HEK293 (cell line): ENCODE measurements at regions not wholly inside any gene's neighbourhood (a gene's known extent, or its start where the extent isn't known, plus 50 kb on each side); places are given as distances from the start of the nearest gene placed in this dataset.
A peak's percentile ranks its signal among the peaks of the same experiment; 100 is the strongest.

Experiments used
- GFI1B ChIP-seq: fragments of 450-650 bp; formaldehyde crosslinking; IDR thresholded peaks from 2 replicates; pipeline ENCODE4 v1.5.1; 2016; ENCODE audit warnings: missing biosample characterization, missing genetic modification characterization
- GLIS1 ChIP-seq: fragments of 450-650 bp; formaldehyde crosslinking; IDR thresholded peaks from 2 replicates; pipeline ENCODE4 v1.5.1; 2016; ENCODE audit warnings: missing biosample characterization, missing genetic modification characterization
- KLF16 ChIP-seq: fragments of 450-650 bp; formaldehyde crosslinking; IDR thresholded peaks from 2 replicates; pipeline ENCODE4 v1.5.1; 2017; ENCODE audit warnings: missing biosample characterization, missing genetic modification characterization
- MEIS1 ChIP-seq: sonication (generic); formaldehyde crosslinking; IDR thresholded peaks from 2 replicates; pipeline ENCODE4 v1.8.1; 2022; ENCODE audit warnings: missing genetic modification reagents, mild to moderate bottlenecking, borderline replicate concordance
- OVOL3 ChIP-seq: fragments of 450-650 bp; formaldehyde crosslinking; IDR thresholded peaks from 2 replicates; pipeline ENCODE4 v1.5.1; 2016; ENCODE audit warnings: missing biosample characterization, missing genetic modification characterization
- PBX3 ChIP-seq: sonication (generic); formaldehyde crosslinking; IDR thresholded peaks from 2 replicates; pipeline ENCODE4 v1.8.1; 2022; ENCODE audit warnings: mild to moderate bottlenecking, moderate library complexity, missing genetic modification reagents
- REPIN1 ChIP-seq: fragments of 450-650 bp; formaldehyde crosslinking; IDR thresholded peaks from 2 replicates; pipeline ENCODE4 v1.5.1; 2017; ENCODE audit warnings: missing biosample characterization, missing genetic modification characterization, low read depth
- SCRT1 ChIP-seq: fragments of 450-650 bp; formaldehyde crosslinking; IDR thresholded peaks from 2 replicates; pipeline ENCODE4 v1.5.1; 2016; ENCODE audit warnings: missing biosample characterization, missing genetic modification characterization, borderline replicate concordance
- WT1 ChIP-seq: fragments of 450-650 bp; formaldehyde crosslinking; IDR thresholded peaks from 2 replicates; pipeline ENCODE4 v1.5.1; 2016; ENCODE audit warnings: missing biosample characterization, missing genetic modification characterization
- ZFP3 ChIP-seq: fragments of 450-650 bp; formaldehyde crosslinking; IDR thresholded peaks from 2 replicates; pipeline ENCODE4 v1.5.1; 2016; ENCODE audit warnings: low read depth, missing biosample characterization, missing genetic modification characterization
- ZNF175 ChIP-seq: fragments of 450-650 bp; formaldehyde crosslinking; IDR thresholded peaks from 2 replicates; pipeline ENCODE4 v1.5.1; 2016; ENCODE audit warnings: missing biosample characterization, missing genetic modification characterization
- ZNF184 ChIP-seq: fragments of 450-650 bp; IDR thresholded peaks from 2 replicates; pipeline ENCODE4 v1.5.1; 2018; ENCODE audit warnings: missing biosample characterization, mild to moderate bottlenecking, missing genetic modification characterization
- ZNF211 ChIP-seq: fragments of 450-650 bp; formaldehyde crosslinking; IDR thresholded peaks from 2 replicates; pipeline ENCODE4 v1.5.1; 2016; ENCODE audit warnings: low read depth, missing biosample characterization, missing genetic modification characterization
- ZNF239 ChIP-seq: fragments of 450-650 bp; formaldehyde crosslinking; IDR thresholded peaks from 2 replicates; pipeline ENCODE4 v1.5.1; 2016; ENCODE audit warnings: missing biosample characterization, missing genetic modification characterization
- ZNF274 ChIP-seq, 2 experiments: fragments of 200-500 bp in 1 of 2; fragments of 450-650 bp in 1 of 2; sonication (Bioruptor generic) in 1 of 2; formaldehyde crosslinking in 1 of 2; IDR thresholded peaks; 2 replicates each; pipeline versions ENCODE4 v1.5.1 to v1.6.1; 2014 to 2016; ENCODE audit warnings: borderline replicate concordance in 1 of 2, inconsistent platforms in 1 of 2, low read length in 1 of 2, missing biosample characterization in 1 of 2, missing genetic modification characterization in 1 of 2
- ZNF302 ChIP-seq: fragments of 450-650 bp; formaldehyde crosslinking; IDR thresholded peaks from 2 replicates; pipeline ENCODE4 v1.5.1; 2016; ENCODE audit warnings: missing biosample characterization, missing genetic modification characterization, low read depth
- ZNF350 ChIP-seq: fragments of 450-650 bp; formaldehyde crosslinking; IDR thresholded peaks from 2 replicates; pipeline ENCODE4 v1.5.0; 2017; ENCODE audit warnings: missing biosample characterization, mild to moderate bottlenecking, missing genetic modification characterization
- ZNF404 ChIP-seq: fragments of 450-650 bp; formaldehyde crosslinking; IDR thresholded peaks from 2 replicates; pipeline ENCODE4 v1.5.1; 2017; ENCODE audit warnings: missing biosample characterization, missing genetic modification characterization
- ZNF426 ChIP-seq: fragments of 450-650 bp; formaldehyde crosslinking; IDR thresholded peaks from 2 replicates; pipeline ENCODE4 v1.5.1; 2017; ENCODE audit warnings: missing biosample characterization, missing genetic modification characterization, mild to moderate bottlenecking, inconsistent platforms, moderate library complexity
- ZNF518A ChIP-seq: fragments of 450-650 bp; formaldehyde crosslinking; conservative IDR thresholded peaks from 2 replicates; pipeline ENCODE4 v1.5.1; 2016; ENCODE audit warnings: low read depth, missing biosample characterization, missing genetic modification characterization
- ZNF549 ChIP-seq: fragments of 450-650 bp; IDR thresholded peaks from 2 replicates; pipeline ENCODE4 v1.5.1; 2018; ENCODE audit warnings: missing biosample characterization, missing genetic modification characterization, mild to moderate bottlenecking, inconsistent platforms, moderate library complexity
- ZNF600 ChIP-seq: fragments of 450-650 bp; formaldehyde crosslinking; IDR thresholded peaks from 2 replicates; pipeline ENCODE4 v1.5.1; 2016; ENCODE audit warnings: missing biosample characterization, missing genetic modification characterization
- ZNF670 ChIP-seq: fragments of 450-650 bp; formaldehyde crosslinking; IDR thresholded peaks from 2 replicates; pipeline ENCODE4 v1.5.1; 2016; ENCODE audit warnings: missing biosample characterization, missing genetic modification characterization, low read depth
- ZNF677 ChIP-seq: fragments of 450-650 bp; IDR thresholded peaks from 2 replicates; pipeline ENCODE4 v1.5.0; 2018; ENCODE audit warnings: missing biosample characterization, mild to moderate bottlenecking, missing genetic modification characterization, moderate library complexity
- ZNF701 ChIP-seq: fragments of 450-650 bp; formaldehyde crosslinking; IDR thresholded peaks from 2 replicates; pipeline ENCODE4 v1.5.1; 2016; ENCODE audit warnings: missing biosample characterization, missing genetic modification characterization
- ZNF791 ChIP-seq: fragments of 450-650 bp; formaldehyde crosslinking; IDR thresholded peaks from 2 replicates; pipeline ENCODE4 v1.5.1; 2016; ENCODE audit warnings: missing biosample characterization, missing genetic modification characterization
- ZNF792 ChIP-seq: fragments of 450-650 bp; formaldehyde crosslinking; IDR thresholded peaks from 2 replicates; pipeline ENCODE4 v1.5.1; 2016; ENCODE audit warnings: missing biosample characterization, missing genetic modification characterization
- ZNF843 ChIP-seq: fragments of 450-650 bp; formaldehyde crosslinking; IDR thresholded peaks from 2 replicates; pipeline ENCODE4 v1.5.1; 2016; ENCODE audit warnings: missing biosample characterization, missing genetic modification characterization
- ZSCAN18 ChIP-seq: fragments of 450-650 bp; formaldehyde crosslinking; IDR thresholded peaks from 2 replicates; pipeline ENCODE4 v1.5.1; 2016; ENCODE audit warnings: missing biosample characterization, missing genetic modification characterization
- ZXDB ChIP-seq: fragments of 450-650 bp; formaldehyde crosslinking; IDR thresholded peaks from 2 replicates; pipeline ENCODE4 v1.5.1; 2016; ENCODE audit warnings: missing biosample characterization, missing genetic modification characterization
- TF ChIP-seq, protein P1 (sequence below): fragments of 450-650 bp; IDR thresholded peaks from 2 replicates; pipeline ENCODE4 v1.5.1; 2018; ENCODE audit warnings: missing biosample characterization, mild to moderate bottlenecking, missing genetic modification characterization
- TF ChIP-seq, protein P2 (sequence below): fragments of 450-650 bp; formaldehyde crosslinking; IDR thresholded peaks from 2 replicates; pipeline ENCODE4 v1.5.1; 2017; ENCODE audit warnings: missing biosample characterization, missing genetic modification characterization

DNA sequence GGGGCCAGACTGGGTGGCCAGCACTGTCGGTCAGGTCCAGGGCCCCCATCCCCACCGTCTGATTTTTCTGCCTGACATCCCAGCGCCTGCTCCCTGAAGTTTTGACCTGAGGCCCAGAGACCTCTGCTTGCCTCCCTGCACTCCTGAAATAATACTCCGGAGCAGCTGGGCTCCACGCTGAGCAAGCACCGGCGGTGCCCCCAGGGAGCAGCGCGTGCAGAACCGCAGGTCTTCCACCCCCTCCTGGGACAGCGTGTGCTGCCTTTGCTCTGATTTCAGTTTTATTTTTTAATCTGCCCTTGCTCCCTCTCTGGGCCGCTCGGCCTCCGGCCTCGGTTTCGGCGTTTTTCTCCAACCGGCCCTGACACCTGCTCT, 132.4 kb upstream of the GSE1 start (continued):
- TF ChIP-seq ZNF518A (tag by site-specific recombination): no peak
- no peak for TF ChIP-seq PBX3 (CRISPR knock-in tag)
- TF ChIP-seq ZNF239 (tag by site-specific recombination): no peak
- no peak for TF ChIP-seq OVOL3
- no peak for TF ChIP-seq ZNF677 (tag by site-specific recombination)
- TF ChIP-seq ZNF350 (tag by site-specific recombination): no peak
- TF ChIP-seq GFI1B (tag by site-specific recombination): peak; percentile 76
- TF ChIP-seq ZFP3 (tag by site-specific recombination): no peak
- TF ChIP-seq ZNF404 (tag by site-specific recombination): no peak
- no peak for TF ChIP-seq ZNF792 (tag by site-specific recombination)
- no peak for TF ChIP-seq ZNF426 (tag by site-specific recombination)
- TF ChIP-seq ZNF211: no peak
- TF ChIP-seq WT1 (tag by site-specific recombination): 0 out of 2 replicates have a peak, but pooled peaks have one; percentile 26
- TF ChIP-seq ZNF549 (tag by site-specific recombination): no peak
- TF ChIP-seq KLF16 (tag by site-specific recombination): no peak
- TF ChIP-seq ZNF302 (tag by site-specific recombination): no peak
- peak; percentile 71; the same call in 1 of the 2 replicates for TF ChIP-seq ZNF600 (tag by site-specific recombination)
- no peak for TF ChIP-seq ZNF274 (IDR thresholded peaks at IDR 0.05; ENCODE audit: low read length)
- no peak for TF ChIP-seq ZNF274 (tag by site-specific recombination; IDR thresholded peaks at IDR 0.05; ENCODE audit: borderline replicate concordance)
- TF ChIP-seq ZSCAN18: no peak
- TF ChIP-seq SCRT1: no peak
- TF ChIP-seq ZXDB: no peak
- peak; percentile 90 for TF ChIP-seq GLIS1 (tag by site-specific recombination)
- no peak for TF ChIP-seq ZNF175 (tag by site-specific recombination)
- TF ChIP-seq, protein P1, sequence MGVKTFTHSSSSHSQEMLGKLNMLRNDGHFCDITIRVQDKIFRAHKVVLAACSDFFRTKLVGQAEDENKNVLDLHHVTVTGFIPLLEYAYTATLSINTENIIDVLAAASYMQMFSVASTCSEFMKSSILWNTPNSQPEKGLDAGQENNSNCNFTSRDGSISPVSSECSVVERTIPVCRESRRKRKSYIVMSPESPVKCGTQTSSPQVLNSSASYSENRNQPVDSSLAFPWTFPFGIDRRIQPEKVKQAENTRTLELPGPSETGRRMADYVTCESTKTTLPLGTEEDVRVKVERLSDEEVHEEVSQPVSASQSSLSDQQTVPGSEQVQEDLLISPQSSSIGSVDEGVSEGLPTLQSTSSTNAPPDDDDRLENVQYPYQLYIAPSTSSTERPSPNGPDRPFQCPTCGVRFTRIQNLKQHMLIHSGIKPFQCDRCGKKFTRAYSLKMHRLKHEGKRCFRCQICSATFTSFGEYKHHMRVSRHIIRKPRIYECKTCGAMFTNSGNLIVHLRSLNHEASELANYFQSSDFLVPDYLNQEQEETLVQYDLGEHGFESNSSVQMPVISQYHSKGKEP (tag by site-specific recombination): peak; percentile 36
- TF ChIP-seq ZNF184 (tag by site-specific recombination): no peak
- TF ChIP-seq ZNF670 (tag by site-specific recombination): no peak
- no peak for TF ChIP-seq ZNF791 (tag by site-specific recombination)
- TF ChIP-seq ZNF843 (tag by site-specific recombination): no peak
- TF ChIP-seq, protein P2, sequence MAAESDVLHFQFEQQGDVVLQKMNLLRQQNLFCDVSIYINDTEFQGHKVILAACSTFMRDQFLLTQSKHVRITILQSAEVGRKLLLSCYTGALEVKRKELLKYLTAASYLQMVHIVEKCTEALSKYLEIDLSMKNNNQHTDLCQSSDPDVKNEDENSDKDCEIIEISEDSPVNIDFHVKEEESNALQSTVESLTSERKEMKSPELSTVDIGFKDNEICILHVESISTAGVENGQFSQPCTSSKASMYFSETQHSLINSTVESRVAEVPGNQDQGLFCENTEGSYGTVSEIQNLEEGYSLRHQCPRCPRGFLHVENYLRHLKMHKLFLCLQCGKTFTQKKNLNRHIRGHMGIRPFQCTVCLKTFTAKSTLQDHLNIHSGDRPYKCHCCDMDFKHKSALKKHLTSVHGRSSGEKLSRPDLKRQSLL (tag by site-specific recombination): no peak
- no peak for TF ChIP-seq MEIS1 (CRISPR knock-in tag)
- no peak for TF ChIP-seq REPIN1 (tag by site-specific recombination)
- TF ChIP-seq ZNF701: no peak
- TF ChIP-seq, all 188 proteins: peak for 14
